ENCODE measurements at regions not wholly inside any gene's neighbourhood (a gene's known extent, or its start where the extent isn't known, plus 50 kb on each side); places are given as distances from the start of the nearest gene placed in this dataset.

DNA sequence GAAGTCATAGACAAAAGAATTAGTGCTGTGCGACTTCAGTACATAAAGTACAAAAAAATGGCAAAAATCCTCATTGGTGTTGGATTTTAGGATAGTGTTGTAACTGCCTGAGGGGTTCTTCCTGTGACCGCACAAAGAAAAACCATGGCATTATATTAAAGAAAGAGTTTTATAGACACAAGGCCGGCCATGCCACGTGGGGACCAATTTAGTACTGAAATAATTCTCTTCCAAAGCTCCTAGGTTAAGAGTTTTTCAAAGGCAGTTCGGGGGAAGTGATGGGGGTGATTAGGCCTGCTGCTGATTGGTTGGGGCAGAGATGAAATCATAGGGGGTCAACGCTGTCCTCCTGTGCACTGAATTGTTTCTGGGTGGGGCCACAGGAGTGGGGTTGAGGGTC, 150.9 kb upstream of the EEA1 start:
- Mint-ChIP-seq H3K4me3 (no peak overlapping the region), H3K36me3 (ENCODE audit: insufficient read depth) (no peaks in the 10 kb centered on the region), H3K27ac (ENCODE audit: low read depth) (no peak overlapping the region), H3K9me3 (no peaks in the 10 kb centered on the region), H3K27me3 (peaks cover 15% of the 10 kb centered on the region), H3K4me1 (no peaks in the 10 kb centered on the region)
- ATAC-seq (replicated peaks; ENCODE audit: extremely low read depth, poor library complexity, severe bottlenecking) (no peak), DNase-seq (ENCODE audit: low spot score in 2 of 2) (no peak)

DNA sequence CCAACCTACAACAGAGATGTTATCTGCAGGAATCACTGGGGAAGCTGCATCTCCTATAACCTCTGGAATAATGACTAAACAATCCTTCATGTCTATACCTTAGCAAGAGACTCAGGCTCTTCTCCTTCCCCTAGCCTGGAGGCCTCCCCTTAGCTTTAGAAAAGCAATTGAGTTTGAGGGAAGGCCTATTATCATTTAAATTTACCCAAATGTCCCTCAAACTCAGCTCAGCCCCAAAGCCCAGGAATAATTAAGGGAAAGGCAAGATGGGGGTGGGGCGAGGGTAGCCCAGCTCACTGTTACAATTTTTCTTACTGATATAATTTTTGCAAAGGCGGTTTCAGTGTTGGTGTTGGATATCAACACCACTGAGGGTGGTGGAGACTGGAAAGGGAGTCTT, 151.4 kb upstream of the EEA1 start:
- Mint-ChIP-seq H3K4me1 (no peaks in the 10 kb centered on the region), H3K27me3 (peaks cover 15% of the 10 kb centered on the region), H3K27ac (ENCODE audit: low read depth) (no peak overlapping the region), H3K9me3 (no peaks in the 10 kb centered on the region), H3K36me3 (ENCODE audit: insufficient read depth) (no peaks in the 10 kb centered on the region), H3K4me3 (no peak overlapping the region)
- DNase-seq (ENCODE audit: low spot score in 2 of 2) (no peak), ATAC-seq (replicated peaks; ENCODE audit: extremely low read depth, poor library complexity, severe bottlenecking) (no peak)

DNA sequence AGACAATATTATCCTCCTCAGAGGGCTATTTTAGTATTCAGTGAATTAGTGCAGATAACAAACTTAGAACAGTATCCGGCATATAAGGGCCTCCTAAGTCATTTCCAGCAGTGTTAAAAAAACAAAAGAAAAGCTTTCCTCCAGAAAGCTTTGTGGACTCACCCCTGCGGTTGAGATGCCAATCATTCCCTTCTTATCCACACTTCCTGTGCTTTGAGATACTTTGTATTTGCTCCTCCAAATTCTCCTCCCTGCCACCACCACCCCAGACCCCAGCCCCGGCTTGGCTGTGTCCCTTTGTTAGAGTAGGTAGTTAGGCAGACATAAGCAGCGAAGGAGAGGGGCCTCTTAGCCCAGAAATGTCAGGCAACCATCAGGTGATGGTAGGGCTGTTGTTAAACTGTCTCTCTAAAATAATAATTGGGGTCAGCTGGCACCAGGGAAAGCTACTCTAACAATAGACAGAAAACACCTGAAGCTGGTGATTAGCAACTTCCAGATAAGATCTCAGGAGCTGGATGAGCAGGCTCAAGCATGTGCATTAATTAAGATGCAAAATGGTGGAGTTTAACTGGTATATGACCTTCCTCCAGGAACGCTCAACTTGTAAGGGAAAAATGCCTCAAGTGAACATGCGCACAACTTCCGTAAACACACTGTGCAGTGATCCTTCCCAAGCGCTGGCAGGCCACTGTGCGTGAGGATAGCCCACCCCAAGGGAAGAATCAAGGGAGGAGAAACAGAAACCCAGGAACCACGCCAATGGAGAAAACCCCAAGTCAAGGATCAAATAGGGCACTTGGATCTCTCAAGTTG, 152.1 kb upstream of the EEA1 start:
- Mint-ChIP-seq H3K9me3 (no peaks in the 10 kb centered on the region), H3K4me1 (no peaks in the 10 kb centered on the region), H3K27me3 (peaks cover 15% of the 10 kb centered on the region), H3K36me3 (ENCODE audit: insufficient read depth) (no peaks in the 10 kb centered on the region), H3K4me3 (no peak overlapping the region), H3K27ac (ENCODE audit: low read depth) (no peak overlapping the region)
- no peak for DNase-seq (ENCODE audit: low spot score in 2 of 2)
- no peak for ATAC-seq (replicated peaks; ENCODE audit: extremely low read depth, poor library complexity, severe bottlenecking)

DNA sequence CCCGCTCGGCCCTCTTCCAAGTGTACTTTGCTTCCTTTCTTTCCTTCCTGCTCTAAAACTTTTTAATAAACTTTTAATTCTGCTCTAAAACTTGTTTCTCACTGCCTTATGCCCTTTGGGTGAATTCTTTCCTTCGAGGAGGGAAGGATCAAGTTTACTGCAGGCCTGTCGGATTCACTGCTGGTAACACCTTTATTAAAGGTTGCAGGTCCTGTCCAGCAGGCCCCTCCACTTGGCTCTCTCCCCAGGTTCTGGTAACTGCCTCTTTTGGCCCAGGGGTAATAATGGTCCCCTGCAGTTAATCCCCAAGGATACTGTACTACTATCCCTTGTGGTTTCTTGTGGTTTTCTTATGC, 152.7 kb upstream of the EEA1 start:
- Mint-ChIP-seq H3K27ac (ENCODE audit: low read depth) (no peak overlapping the region), H3K9me3 (no peaks in the 10 kb centered on the region), H3K36me3 (ENCODE audit: insufficient read depth) (no peaks in the 10 kb centered on the region), H3K4me1 (no peaks in the 10 kb centered on the region), H3K27me3 (peaks cover 15% of the 10 kb centered on the region), H3K4me3 (no peak overlapping the region)
- ATAC-seq (replicated peaks; ENCODE audit: extremely low read depth, poor library complexity, severe bottlenecking) (no peak), DNase-seq (ENCODE audit: low spot score in 2 of 2) (no peak)

- Mint-ChIP-seq H3K4me3 (no peak overlapping the region), H3K27me3 (no peaks in the 10 kb centered on the region), H3K4me1 (no peaks in the 10 kb centered on the region), H3K27ac (ENCODE audit: low read depth) (no peak overlapping the region), H3K9me3 (no peaks in the 10 kb centered on the region), H3K36me3 (ENCODE audit: insufficient read depth) (no peaks in the 10 kb centered on the region)
- ATAC-seq (replicated peaks; ENCODE audit: extremely low read depth, poor library complexity, severe bottlenecking), result no peak
- DNase-seq (ENCODE audit: low spot score in 2 of 2), result no peak
Measured at GRCh38 chr12:93085383-93086287, 156.5 kb upstream of the EEA1 start.

DNA sequence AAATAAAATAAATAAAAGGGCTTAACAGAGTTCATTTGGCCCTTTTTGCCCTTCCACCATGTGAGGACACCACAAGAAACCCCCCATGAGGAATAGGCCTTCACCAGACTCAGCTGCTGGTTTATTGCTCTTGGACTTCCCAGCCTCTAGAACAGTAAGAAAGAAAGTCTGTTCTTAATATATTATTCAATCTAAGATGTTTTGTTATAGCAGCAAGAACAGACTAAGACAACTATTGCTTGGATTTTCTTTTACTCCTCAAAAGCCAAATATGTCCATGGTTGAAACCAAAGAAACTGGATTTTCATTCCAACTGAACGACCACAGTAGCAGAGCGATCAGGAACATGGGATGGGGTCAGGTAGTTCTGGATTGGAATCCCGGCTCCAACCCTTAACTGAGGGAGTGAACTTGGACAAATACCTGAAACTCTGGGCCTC, 157.2 kb upstream of the EEA1 start:
- Mint-ChIP-seq H3K9me3 (no peaks in the 10 kb centered on the region), H3K27me3 (no peaks in the 10 kb centered on the region), H3K36me3 (ENCODE audit: insufficient read depth) (no peaks in the 10 kb centered on the region), H3K27ac (ENCODE audit: low read depth) (no peak overlapping the region), H3K4me1 (no peaks in the 10 kb centered on the region), H3K4me3 (no peak overlapping the region)
- DNase-seq (ENCODE audit: low spot score in 2 of 2) (no peak), ATAC-seq (replicated peaks; ENCODE audit: extremely low read depth, poor library complexity, severe bottlenecking) (no peak)

GRCh38 chr12:93087840-93088610, 158.9 kb upstream of the EEA1 start:
- ATAC-seq (replicated peaks; ENCODE audit: extremely low read depth, poor library complexity, severe bottlenecking), result no peak
- no peaks in the 10 kb centered on the region for H3K4me1 Mint-ChIP-seq
- H3K9me3 Mint-ChIP-seq, result no peaks in the 10 kb centered on the region
- H3K27me3 Mint-ChIP-seq, result no peaks in the 10 kb centered on the region
- no peak overlapping the region for H3K4me3 Mint-ChIP-seq
- no peak for DNase-seq (ENCODE audit: low spot score in 2 of 2)
- no peak overlapping the region for H3K27ac Mint-ChIP-seq (ENCODE audit: low read depth)
- H3K36me3 Mint-ChIP-seq (ENCODE audit: insufficient read depth), result no peaks in the 10 kb centered on the region

DNA sequence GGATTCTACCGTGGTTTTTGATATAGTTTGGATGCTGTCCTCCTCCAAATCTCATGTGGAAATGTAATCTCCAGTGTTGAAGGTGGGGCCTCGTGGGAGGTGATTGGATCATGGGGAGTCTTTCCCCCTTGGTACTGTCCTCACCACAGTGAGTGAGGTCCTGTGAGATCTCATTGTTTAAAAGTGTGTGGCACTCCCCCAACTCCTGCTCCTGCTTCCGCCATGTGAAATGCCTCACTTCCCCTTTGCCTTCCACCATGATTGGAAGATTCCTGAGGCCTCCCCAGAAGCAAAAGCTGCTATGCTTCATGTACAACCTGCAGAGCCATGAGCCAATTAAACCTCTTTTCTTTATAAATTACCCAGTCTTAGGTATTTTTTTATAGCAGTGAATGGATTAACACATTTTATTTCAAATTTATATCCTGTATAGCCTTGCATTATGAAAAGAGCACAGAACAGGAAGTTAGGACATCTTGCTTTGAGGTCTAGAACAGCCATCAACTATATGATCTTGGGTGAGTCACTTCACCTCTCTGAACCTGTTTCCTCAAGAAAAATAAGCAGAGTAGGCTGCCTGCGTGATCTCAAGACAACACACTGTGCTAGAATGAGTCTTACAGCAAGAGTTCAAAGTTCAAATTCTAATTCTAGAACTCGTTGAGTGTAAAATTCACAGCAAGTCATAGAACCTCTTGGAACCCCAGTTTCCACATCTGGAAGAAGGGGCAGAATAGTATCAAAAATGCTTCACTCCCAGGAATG, 160.9 kb upstream of the EEA1 start:
- H3K4me3 Mint-ChIP-seq, result no peak overlapping the region

DNA sequence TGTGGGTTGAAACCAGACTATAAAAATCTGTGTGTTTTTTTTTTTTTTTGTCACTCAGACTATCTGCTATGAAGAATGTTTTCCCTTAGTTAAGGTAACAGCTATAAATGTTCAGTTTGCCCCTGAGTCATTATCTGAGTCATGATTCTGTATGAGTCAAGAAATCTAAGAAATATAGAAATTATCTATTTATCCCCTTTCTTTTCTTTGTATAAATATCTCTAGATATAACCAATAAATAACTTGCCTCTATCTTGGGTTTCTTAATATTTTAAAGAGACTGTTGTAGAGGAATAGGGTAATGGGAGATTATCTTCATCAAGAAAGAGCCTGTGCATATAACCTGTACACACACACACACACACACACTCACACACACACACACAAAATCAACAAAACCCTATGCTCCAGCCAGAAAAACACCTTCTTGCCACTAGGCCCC, 161.7 kb upstream of the EEA1 start:
- Mint-ChIP-seq H3K27ac (ENCODE audit: low read depth) (no peak overlapping the region), H3K9me3 (no peaks in the 10 kb centered on the region), H3K36me3 (ENCODE audit: insufficient read depth) (no peaks in the 10 kb centered on the region), H3K4me3 (no peak overlapping the region), H3K27me3 (no peaks in the 10 kb centered on the region), H3K4me1 (no peaks in the 10 kb centered on the region)
- ATAC-seq (replicated peaks; ENCODE audit: extremely low read depth, poor library complexity, severe bottlenecking), result no peak
- DNase-seq (ENCODE audit: low spot score in 2 of 2), result no peak

More for the DNA sequence above, 160.9 kb upstream of the EEA1 start:
- Mint-ChIP-seq H3K27ac (ENCODE audit: low read depth) (no peak overlapping the region), H3K36me3 (ENCODE audit: insufficient read depth) (no peaks in the 10 kb centered on the region), H3K9me3 (no peaks in the 10 kb centered on the region), H3K4me1 (no peaks in the 10 kb centered on the region), H3K27me3 (no peaks in the 10 kb centered on the region)
- ATAC-seq (replicated peaks; ENCODE audit: extremely low read depth, poor library complexity, severe bottlenecking) (no peak), DNase-seq (ENCODE audit: low spot score in 2 of 2) (no peak)

- no peaks in the 10 kb centered on the region for H3K27me3 Mint-ChIP-seq
- no peaks in the 10 kb centered on the region for H3K4me1 Mint-ChIP-seq
- H3K27ac Mint-ChIP-seq (ENCODE audit: low read depth), result no peak overlapping the region
- DNase-seq (ENCODE audit: low spot score in 2 of 2) (no peak), ATAC-seq (replicated peaks; ENCODE audit: extremely low read depth, poor library complexity, severe bottlenecking) (no peak)
- H3K4me3 Mint-ChIP-seq, result no peak overlapping the region
- no peaks in the 10 kb centered on the region for H3K36me3 Mint-ChIP-seq (ENCODE audit: insufficient read depth)
- H3K9me3 Mint-ChIP-seq, result no peaks in the 10 kb centered on the region
Measured at GRCh38 chr12:93091886-93092648, 163.0 kb upstream of the EEA1 start.

- no peaks in the 10 kb centered on the region for H3K9me3 Mint-ChIP-seq
- no peak for DNase-seq (ENCODE audit: low spot score in 2 of 2)
- no peak overlapping the region for H3K27ac Mint-ChIP-seq (ENCODE audit: low read depth)
- no peaks in the 10 kb centered on the region for H3K4me1 Mint-ChIP-seq
- H3K27me3 Mint-ChIP-seq, result no peaks in the 10 kb centered on the region
- H3K4me3 Mint-ChIP-seq, result no peak overlapping the region
- no peak for ATAC-seq (replicated peaks; ENCODE audit: extremely low read depth, poor library complexity, severe bottlenecking)
- H3K36me3 Mint-ChIP-seq (ENCODE audit: insufficient read depth), result no peaks in the 10 kb centered on the region
Measured at GRCh38 chr12:93092649-93092945, 163.5 kb upstream of the EEA1 start.

Measured in central memory CD8-positive, alpha-beta T cell (primary cell).